GM19468 (cell line): ENCODE measurements at regions not wholly inside any gene's neighbourhood (a gene's known extent, or its start where the extent isn't known, plus 50 kb on each side); places are given as distances from the start of the nearest gene placed in this dataset.
"Not testable (repeated sequence)": the region's sequence is repeated elsewhere in the genome, so short reads cannot be mapped to it uniquely, and the experiment has no call there.

Experiments
- ATAC-seq: cut with Tn5 transposase; IDR thresholded peaks from one replicate; pipeline ENCODE4 v1.9.1; 2021; ENCODE audit warnings: mild to moderate bottlenecking, moderate library complexity, moderate number of reproducible peaks; ENCODE audit not compliant: unreplicated experiment; ENCODE audit errors: extremely low read depth

DNA sequence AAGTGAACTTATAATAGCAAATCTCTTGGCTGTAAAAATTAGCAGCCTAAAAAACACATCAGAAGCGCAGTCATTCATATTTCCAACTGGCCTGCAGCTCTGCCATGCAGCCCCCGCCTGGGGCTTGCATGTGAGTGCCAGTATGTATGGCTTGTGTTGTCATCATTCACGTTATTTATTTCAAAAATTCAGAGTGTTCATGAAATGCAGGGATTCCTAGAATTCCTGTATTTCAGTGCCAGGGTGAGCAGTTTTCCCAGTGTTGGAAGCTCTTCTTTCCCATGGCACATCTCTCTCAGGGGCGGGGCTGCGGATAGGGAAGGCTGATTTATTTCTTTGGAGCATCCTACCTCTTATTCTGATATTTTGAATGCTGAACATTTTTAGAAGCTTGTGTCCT, 234.6 kb downstream of the FGF9 start:
- no peak for ATAC-seq

DNA sequence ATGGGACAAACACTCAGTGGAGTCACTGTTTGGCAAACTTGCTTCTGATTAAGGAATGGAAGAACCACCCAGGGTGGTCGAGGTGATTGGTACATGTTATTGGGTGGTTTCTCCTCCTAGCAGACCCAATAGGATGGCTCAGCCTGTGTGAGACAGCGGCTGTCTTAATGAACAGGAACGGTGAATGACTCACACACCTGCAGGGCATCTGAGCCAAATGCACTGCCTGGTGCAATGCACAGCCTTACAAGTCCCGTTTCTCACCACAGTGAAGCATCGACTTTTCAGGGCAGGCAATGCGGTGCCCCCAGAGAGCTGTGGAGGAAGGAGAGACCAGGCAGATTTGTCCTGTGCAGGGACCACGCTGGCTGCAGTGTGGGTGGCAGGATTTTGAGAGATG, 238.5 kb downstream of the FGF9 start:
- ATAC-seq, result no peak

DNA sequence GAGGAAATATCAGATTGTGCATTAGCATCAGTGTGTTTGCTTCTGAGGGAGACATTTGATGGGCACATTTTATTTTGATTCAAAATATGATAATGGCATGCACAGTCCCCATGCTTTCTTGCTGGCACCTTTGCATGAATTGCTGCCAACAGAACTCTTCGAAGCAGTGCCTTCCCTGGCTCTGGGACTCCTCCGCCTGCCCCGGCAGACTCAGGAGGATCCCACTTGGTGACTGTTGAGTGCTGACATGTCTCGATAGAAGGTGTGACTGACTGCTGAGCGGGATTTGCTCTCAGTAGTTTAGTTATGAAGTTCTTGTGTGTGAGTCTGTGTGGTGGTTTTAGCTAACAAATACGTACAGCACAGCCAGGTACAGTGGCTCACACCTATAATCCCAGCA, 239.7 kb downstream of the FGF9 start:
- no peak for ATAC-seq

DNA sequence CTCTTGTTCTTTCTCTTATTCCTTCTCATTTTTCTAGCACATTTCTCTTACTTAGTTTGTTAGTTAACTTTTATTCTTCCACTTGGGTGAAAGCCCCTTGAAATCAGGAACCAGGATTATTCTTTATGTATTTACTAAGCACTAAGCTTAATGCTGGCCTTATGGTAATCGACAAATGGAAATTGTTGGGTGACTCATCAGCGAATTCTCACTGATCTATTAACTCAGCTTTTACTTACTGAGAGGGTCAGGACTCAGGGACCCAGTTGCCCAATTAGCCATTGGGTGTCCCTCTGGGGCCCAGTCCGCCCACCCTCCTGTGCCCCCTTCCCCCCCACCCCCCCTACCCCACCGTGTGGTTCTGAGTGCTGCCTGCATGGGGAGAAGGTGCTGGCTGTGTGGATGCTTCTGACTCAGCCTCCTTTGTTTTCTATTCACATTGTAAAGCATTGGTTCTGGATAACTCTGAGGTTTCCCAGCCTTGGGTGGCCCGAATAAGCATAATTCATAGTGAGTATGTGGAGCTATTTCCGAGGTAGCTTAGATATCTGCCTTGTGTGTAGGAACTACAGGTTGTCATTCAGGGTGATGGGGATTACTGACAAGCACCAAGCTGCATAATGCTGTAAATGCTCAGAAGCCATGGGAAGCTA, 240.9 kb downstream of the FGF9 start:
- no peak for ATAC-seq

DNA sequence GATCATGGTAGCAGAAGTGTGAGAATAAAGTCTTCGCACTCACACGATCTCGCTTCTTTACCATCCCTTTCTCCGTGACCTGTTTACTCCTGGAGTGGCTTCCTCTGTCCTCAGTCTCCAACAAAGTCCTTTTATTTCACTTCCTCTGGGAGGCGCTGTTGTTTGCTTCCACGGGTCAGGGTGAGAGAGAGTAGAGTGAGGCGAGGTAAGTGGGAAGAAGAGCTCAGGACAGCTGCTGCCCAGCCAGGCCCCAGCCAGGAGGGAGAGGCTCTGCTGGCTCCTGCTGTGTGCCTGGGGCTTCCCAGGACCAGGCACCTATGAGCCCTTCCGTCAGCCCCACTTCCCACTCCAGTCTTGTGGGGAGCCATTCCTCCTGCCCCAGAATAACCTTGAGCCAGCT, 242.1 kb downstream of the FGF9 start:
- no peak for ATAC-seq

DNA sequence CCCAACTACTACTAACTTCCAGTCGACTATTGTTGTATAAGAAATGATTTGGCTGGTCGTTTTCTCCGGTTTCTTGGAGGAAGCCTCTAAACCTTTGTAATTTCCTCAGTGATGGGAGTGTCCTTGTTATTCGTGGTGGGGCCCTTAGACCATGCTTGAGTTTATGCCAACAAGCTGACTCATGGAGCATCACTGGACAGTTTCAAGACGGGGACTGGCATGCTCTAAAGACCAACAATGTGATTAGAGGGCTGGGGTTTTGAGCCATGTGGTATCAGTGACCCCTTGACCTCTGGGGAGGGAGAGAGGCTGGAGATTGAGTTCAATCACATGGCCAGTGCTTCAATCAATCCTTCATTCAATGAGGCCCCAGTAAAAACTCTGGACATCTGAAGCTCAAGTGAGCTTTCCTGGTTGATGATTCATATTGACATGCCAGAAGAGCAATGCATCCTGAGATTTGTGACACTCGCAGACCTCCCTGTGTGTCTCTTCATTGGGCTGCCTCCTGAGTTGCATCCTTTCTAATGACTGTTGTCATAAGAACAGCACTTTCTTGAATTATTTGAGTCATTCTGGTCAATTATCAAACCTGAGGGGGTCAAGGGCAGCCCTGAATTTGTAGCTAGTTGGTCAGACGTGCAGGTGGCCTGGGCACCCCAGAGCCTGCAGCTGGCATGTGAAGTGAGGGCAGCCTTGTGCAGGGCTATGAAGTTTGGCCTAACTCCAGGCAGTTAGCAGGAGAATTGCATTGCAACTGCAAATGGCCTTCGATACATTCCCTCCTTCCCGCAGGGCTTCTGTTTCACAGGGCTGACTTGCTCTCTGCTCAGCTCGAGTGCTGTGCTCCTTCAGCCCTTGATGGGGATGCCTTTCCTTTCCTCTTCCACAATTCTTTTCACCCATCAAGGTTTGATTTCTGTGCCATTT, 246.5 kb downstream of the FGF9 start:
- no peak for ATAC-seq

DNA sequence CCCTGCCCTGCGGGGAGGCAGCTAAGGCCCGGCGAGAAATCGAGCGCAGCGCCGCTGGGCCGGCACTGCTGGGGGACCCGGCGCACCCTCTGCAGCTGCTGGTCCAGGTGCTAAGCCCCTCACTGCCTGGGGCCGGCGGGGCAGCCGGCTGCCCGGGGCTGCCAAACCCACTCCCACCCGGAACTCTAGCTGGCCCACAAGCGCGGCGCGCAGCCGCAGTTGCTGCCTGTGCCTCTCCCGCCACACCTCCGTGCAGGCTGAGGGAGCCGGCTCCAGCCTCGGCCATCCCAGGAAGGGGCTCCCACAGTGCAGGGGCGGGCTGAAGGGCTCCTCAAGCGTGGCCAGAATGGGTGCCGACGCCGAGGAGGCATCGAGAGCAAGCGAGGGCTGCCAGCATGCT, 249.9 kb downstream of the FGF9 start:
- ATAC-seq, result not testable (repeated sequence)

DNA sequence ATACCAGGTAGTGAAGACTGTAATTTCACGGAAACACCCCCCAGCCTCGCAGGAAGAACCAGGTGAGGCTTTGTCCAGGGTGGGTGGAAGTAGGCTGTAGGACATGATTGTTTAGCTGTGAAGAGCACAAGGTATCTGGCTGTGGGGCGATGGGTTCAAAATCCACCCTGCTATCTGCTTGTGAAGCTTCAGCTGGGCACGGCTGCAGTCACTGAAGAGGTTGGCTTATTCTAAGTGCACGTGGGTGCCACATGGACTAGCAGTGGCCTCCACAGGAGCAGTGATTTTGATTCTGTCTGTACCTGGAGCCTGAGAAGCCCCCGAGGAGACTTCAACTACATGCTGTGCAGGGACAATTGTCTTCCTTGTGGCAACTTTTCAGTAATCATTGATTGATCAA, 254.1 kb downstream of the FGF9 start:
- ATAC-seq, result no peak

DNA sequence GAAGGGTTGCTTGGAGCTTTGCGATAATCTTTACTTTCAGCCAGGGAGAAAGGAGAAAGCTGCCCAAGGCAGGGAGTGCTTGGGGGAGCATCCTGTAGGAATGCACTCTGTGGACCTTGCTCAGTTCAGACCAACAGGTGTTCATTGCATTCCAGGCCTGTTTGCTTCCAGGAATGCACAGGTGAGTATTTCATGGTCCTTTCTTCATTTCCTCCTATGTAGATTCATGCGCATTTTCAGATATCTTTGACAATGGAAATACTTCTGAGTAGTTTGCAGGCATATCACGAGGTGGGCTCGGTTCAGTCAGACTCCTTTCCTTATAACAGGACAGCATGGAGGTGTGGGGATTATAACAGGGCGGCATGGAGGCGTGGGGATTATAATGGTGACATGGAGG, 254.8 kb downstream of the FGF9 start:
- no peak for ATAC-seq

DNA sequence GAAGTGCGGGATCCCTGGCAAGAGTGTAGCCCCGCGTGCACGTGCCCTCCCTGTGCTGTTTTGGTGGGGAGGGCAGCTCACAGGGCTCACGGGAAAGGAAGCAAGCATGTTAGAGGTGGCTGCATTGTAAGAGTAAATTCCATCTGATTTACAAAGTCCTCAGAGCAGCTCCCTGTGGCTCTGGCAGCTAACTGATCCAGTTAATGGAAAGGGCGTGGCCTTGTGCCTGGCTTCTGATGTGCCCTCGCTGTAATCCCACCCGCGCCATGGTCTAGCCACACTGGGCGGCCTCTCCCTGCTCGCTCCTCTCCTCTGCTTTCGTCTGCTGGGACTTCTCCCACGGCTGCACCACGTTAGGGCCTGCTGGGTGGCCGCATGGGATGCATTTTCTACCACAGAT, 258.5 kb downstream of the FGF9 start:
- ATAC-seq, result no peak

DNA sequence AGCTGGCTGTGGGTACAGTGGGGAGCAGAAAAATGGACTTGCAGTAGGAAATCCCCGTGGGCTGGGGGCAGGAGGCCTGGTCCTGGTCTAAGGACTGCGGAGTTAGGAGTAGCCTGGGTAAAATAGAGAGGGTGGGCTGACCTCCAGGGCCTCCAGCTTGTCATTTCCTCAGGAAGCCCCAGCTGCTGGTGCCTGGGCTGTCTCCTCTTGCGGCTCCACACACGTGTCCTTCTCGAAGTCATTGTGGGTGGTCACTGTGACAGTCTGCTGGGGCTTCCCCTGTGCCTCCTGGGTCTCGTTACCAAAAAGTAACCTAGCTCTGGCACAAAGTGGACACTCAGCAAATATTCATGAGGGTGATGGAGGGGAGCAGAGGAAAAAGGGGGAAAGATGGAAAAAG, 259.7 kb downstream of the FGF9 start:
- no peak for ATAC-seq

DNA sequence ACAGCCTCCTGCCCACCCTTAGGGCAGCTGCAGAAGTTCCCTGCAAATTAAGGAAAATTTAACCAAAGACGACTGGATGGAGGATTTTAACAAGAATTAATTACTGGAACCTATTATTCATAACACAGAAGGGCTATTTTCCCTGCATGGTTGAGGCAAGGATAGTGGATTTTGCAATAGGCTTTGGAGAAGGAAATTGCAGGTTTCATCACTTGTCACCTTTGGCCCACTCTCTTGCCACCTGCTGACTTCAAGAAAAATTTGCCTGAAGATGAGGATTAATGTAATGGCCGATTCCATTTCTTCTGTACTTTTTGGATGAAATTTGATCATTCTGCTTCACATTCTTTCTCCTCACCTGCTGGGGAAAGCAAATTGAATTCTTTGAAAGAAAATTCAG, 261.7 kb downstream of the FGF9 start:
- ATAC-seq, result no peak

DNA sequence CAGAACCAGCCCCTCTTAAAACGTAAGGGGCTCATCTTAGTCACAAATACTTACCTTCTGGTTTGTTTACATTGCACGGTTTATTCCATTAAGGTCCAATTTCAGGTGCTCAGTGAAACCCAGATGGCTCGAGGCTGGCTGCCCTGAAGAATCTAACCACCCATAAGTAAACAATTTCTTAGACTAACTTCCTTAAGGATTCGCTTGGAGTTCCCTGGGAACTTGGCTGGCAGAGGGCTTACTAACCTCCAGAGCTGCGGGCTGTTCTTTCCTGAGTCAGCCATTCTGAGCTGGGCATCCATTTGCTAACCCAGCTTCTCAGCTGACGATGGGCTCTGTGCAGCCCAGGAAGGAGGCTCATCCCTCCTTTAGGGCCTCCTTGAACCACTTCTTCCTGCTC, 262.1 kb downstream of the FGF9 start:
- no peak for ATAC-seq

DNA sequence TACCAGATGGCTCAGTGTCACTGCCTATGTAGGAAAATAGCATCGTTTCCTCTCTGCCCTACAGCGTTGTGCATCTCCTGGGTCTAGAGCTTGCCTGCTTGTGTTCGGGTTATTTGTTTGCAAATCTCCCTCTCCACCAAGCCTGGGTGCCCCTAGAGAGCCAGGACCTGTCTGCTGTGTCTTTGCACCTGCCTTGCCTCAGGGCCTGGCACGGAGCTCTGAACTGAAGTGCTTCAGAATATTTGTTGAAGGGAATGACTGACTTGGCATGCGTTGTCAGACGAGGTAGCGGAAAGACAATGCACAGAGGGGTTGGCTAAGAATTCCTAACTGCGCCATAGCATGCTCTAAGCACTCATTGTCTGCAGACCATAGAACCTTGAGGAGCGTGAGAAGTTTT, 263.4 kb downstream of the FGF9 start:
- no peak for ATAC-seq

DNA sequence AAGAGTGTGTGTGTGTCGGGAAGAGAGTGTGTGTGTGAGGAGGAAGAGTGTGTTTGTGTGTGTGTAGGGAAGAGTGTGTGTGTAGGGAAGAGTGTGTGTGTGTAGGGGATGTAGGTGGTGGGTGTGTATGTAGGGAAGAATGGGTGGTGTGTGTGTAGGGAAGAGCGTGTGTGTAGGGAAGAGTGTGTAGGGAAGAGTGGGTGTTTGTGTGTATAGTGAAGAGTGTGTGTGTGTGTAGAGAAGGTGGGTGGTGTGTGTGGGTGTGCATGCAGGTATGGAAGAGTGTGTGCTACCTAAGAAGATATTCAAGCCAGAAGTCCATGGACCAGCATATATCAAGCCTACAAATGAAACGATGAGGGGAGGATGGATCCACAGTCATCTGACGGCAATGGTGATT, 265.8 kb downstream of the FGF9 start:
- ATAC-seq, result no peak

DNA sequence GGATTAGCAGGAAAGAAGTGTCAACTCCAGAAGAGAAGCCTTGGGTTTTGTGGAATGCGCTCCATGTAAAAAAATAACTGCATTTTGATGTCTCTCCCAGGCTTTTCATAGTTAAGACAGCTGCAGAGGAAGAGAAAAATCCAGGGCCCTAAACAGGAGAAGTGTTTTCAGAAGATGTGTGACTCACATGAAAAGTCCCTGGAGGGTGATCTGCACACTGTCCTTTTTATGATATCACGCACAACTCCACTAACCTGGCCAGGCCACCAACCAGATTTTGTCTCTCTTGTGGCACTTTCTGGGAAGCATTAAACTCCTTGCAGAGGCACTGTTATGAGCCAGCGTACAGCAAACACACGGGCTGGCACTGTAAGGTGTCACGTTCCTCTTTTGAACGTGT, 267.3 kb downstream of the FGF9 start:
- no peak for ATAC-seq

DNA sequence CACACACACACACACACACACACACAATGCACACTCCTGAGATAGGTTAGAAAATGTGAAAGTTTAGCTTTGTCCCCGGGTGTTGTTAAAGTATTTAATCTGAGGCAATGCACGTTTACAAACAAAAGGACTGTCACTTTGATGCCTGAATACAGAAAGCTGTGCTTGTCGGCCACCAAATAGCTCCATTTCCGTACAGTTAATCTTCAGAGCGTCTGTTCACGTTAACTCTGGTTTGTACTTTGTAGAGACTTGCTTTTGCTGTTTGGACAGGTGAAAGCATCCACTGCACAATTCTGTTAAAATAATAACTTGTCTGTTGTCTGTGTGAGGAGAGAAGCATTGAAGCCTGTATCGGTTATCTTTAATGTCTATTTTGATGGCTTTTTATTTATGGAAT, 267.8 kb downstream of the FGF9 start:
- ATAC-seq, result no peak

DNA sequence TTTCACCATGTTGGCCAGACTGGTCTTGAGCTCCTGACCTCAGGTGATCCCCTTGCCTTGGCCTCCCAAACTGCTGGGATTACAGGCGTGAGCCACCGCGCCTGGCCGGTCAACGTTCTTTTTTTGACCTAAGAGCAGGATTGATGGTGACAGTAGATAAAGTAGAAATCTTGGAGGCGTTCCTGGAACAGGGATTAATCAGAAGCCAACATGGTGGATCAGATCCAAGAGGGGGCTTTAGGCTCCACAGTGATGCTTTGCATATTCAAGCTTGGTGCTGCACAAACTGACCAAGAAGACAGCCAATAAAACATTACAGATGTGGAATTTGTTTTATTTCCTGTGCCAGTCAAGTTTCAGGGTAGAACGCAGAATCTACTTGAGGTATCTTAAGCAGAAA, 271.2 kb downstream of the FGF9 start:
- no peak for ATAC-seq

DNA sequence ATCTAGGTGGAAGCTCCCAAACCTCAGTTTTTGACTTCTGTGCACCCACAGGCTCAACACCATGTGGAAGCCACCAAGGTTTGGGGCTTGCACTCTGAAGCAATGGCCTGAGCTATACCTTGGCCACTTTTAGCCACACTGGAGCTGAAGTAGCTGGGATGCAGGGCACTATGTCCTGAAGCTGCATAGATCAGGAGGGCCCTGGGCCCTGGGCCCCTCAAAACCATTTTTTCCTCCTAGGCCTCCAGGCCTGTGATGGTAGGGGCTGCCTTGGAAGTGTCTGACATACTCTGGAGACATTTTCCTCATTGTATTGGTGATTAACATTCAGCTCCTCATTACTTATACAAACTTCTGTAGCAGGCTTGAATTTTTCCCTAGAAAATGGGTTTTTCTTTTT, 273.7 kb downstream of the FGF9 start:
- no peak for ATAC-seq

DNA sequence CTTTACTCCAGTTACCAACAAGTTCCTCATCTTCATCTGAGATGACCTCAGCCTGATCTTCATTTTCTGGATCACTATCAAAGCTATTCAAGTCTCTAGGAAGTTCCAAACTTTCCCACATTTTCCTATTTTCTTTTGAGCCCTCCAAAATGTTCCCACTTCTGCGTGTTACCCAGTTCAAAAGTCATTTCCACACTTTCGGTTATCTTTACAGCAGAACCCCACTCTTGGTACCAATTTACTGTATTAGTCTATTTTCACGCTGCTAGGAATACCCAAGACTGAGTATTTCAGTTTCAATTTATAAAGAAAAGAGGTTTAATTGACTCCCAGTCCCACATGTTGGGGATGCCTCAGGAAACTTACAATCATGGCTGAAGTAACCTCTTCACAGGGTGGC, 274.3 kb downstream of the FGF9 start:
- ATAC-seq, result no peak

DNA sequence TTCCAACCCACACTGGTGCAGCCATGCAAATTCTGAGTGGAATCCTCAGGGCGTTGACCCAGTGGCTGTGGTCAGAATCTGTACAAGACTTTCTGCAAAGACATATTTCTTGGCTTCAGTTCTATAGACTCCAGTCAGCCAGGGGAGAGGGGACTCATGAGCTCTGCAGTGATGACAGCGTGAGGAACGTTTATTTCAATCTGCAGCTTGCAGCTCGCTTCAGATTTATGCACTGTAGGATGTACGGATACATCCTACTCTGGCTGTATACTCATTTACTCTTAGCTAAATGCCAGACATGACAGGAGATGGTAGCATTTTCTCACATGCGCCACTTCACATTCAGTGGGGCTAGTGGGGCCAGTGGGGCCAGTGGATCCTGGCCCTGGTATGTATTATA, 276.1 kb downstream of the FGF9 start:
- ATAC-seq, result no peak
